ENCODE measurements at regions not wholly inside any gene's neighbourhood (a gene's known extent, or its start where the extent isn't known, plus 50 kb on each side); places are given as distances from the start of the nearest gene placed in this dataset.

DNA sequence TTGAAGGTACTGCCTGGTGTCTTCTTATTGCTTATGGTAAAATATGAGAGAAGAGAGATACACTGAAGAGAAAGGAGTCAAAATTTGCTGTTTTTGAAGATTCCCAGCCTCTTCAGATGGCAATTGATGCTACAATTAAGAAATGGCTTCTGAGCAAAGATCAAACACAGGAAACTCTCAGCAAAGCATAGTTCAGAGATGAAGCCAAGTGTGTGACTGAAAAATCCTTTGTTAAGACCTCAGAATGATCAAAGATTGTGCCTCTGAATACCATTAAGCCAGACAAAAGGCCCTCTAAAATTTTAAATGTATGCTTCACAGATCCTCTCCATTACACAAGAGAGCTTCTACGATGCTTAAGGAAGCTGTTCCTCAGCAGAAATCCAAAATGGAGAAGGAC lies 216.3 kb downstream of the UXS1 start:
- H3K4me3 Mint-ChIP-seq = peak overlapping the region; percentile 39; the same call in 1 of the 2 replicates
- TF ChIP-seq CTCF (IDR thresholded peaks at IDR 0.05) = no peak
- peaks cover 32% of the 10 kb centered on the region for H3K36me3 Mint-ChIP-seq (ENCODE audit: low read depth)
- peak overlapping the region; percentile 80 for H3K27ac Mint-ChIP-seq
- peaks cover 14% of the 10 kb centered on the region for H3K27me3 Mint-ChIP-seq (ENCODE audit: insufficient read depth)
- peaks cover 37% of the 10 kb centered on the region for H3K9me3 Mint-ChIP-seq
- DNase-seq = no peak
- peaks cover 20% of the 10 kb centered on the region for H3K4me1 Mint-ChIP-seq (ENCODE audit: low read depth)

GRCh38 chr2:105977212-105977611 lies 216.9 kb downstream of the UXS1 start:
- peaks cover 14% of the 10 kb centered on the region for H3K27me3 Mint-ChIP-seq (ENCODE audit: insufficient read depth)
- H3K4me1 Mint-ChIP-seq (ENCODE audit: low read depth) = peaks cover 20% of the 10 kb centered on the region
- peak overlapping the region; percentile 80 for H3K27ac Mint-ChIP-seq
- peak overlapping the region; percentile 39 for H3K4me3 Mint-ChIP-seq
- peaks cover 37% of the 10 kb centered on the region for H3K9me3 Mint-ChIP-seq
- H3K36me3 Mint-ChIP-seq (ENCODE audit: low read depth) = peaks cover 32% of the 10 kb centered on the region
- TF ChIP-seq CTCF (IDR thresholded peaks at IDR 0.05) = no peak
- DNase-seq = peak; percentile 90

- TF ChIP-seq CTCF (IDR thresholded peaks at IDR 0.05) = no peak
- H3K27me3 Mint-ChIP-seq (ENCODE audit: insufficient read depth) = peaks cover 16% of the 10 kb centered on the region
- H3K4me1 Mint-ChIP-seq (ENCODE audit: low read depth) = peaks cover 20% of the 10 kb centered on the region
These were observed 219.3 kb downstream of the UXS1 start for GRCh38 chr2:105974812-105975211.

DNA sequence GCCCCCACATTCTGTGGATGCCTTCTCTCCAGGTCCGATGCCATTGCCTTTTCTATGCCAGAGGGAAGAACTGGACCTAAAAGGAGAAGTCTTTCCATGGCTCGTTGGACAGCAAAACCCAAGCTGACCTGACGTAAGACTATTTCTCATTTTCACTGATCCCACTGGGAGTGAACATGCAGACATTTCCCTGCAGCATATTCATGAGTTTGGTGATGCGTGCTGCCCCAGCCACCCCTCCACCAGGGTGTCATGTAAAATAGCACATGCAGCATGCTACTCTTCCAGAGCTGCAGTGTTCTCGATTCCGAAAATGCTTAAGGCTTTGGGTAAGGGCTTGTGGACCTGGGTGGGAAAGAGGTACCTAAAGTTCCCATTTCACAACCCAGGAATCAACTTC lies 221.2 kb downstream of the UXS1 start:
- H3K27me3 Mint-ChIP-seq (ENCODE audit: insufficient read depth) = peaks cover 16% of the 10 kb centered on the region
- TF ChIP-seq CTCF (IDR thresholded peaks at IDR 0.05) = no peak
- H3K36me3 Mint-ChIP-seq (ENCODE audit: low read depth) = peaks cover 19% of the 10 kb centered on the region
- H3K4me1 Mint-ChIP-seq (ENCODE audit: low read depth) = peaks cover 19% of the 10 kb centered on the region
- peaks cover 42% of the 10 kb centered on the region for H3K9me3 Mint-ChIP-seq
- H3K4me3 Mint-ChIP-seq = no peak overlapping the region
- DNase-seq = no peak
- no peak overlapping the region for H3K27ac Mint-ChIP-seq

More at GRCh38 chr2:105974812-105975211, 219.3 kb downstream of the UXS1 start:
- peaks cover 38% of the 10 kb centered on the region for H3K9me3 Mint-ChIP-seq
- no peak overlapping the region for H3K4me3 Mint-ChIP-seq
- H3K36me3 Mint-ChIP-seq (ENCODE audit: low read depth) = peaks cover 32% of the 10 kb centered on the region
- H3K27ac Mint-ChIP-seq = no peak overlapping the region
- no peak for DNase-seq

- Mint-ChIP-seq H3K27me3 (ENCODE audit: insufficient read depth) (peaks cover 16% of the 10 kb centered on the region), H3K9me3 (peaks cover 41% of the 10 kb centered on the region), H3K27ac (no peak overlapping the region), H3K4me1 (ENCODE audit: low read depth) (peaks cover 12% of the 10 kb centered on the region), H3K36me3 (ENCODE audit: low read depth) (peaks cover 19% of the 10 kb centered on the region), H3K4me3 (no peak overlapping the region)
- no peak for DNase-seq
- no peak for TF ChIP-seq CTCF (IDR thresholded peaks at IDR 0.05)
These were observed 221.9 kb downstream of the UXS1 start for GRCh38 chr2:105972246-105972645.

DNA sequence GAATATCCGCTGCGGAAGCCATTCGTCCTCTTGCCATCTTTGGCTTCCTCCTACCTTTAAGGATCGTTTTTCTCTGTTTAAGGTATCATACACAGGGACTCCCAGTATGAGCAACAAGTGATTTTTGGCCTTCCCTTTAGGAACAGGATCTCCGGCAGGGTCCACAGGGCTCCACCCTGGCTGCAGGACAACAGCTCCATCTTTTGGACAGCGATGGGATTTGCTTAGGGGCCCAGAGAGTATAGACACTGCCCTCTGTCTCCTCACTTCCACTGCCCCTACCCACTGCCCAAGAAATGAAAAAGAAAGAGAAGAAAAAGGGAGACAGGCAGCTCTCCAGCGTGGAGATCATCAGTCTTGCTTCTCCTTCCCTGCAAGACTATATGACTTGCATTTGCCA lies 224.5 kb downstream of the UXS1 start:
- Mint-ChIP-seq H3K36me3 (ENCODE audit: low read depth) (peaks cover 6% of the 10 kb centered on the region; the same call in 1 of the 2 replicates), H3K9me3 (peaks cover 17% of the 10 kb centered on the region), H3K27me3 (ENCODE audit: insufficient read depth) (peaks cover 14% of the 10 kb centered on the region), H3K4me3 (no peak overlapping the region), H3K27ac (no peak overlapping the region), H3K4me1 (ENCODE audit: low read depth) (peaks cover 7% of the 10 kb centered on the region; the same call in 1 of the 2 replicates)
- no peak for DNase-seq
- TF ChIP-seq CTCF (IDR thresholded peaks at IDR 0.05) = peak; percentile 26; the same call in 1 of the 2 replicates
